ENCODE measurements at regions not wholly inside any gene's neighbourhood (a gene's known extent, or its start where the extent isn't known, plus 50 kb on each side); places are given as distances from the start of the nearest gene placed in this dataset.

- DNase-seq (ENCODE audit: low read depth, low spot score) = no peak
- Histone ChIP-seq H3K36me3 (ENCODE audit: control insufficient read depth, insufficient read depth, low read length) (no peaks in the 10 kb centered on the region), H3K27me3 (ENCODE audit: control insufficient read depth, insufficient read depth, low read length) (no peaks in the 10 kb centered on the region), H3K4me3 (ENCODE audit: low read length) (no peak overlapping the region), H3K4me1 (ENCODE audit: control insufficient read depth, insufficient read depth, low read length) (no peaks in the 10 kb centered on the region), H3K9me3 (ENCODE audit: control insufficient read depth, insufficient read depth, low read length) (no peaks in the 10 kb centered on the region), H3K27ac (ENCODE audit: low read length) (no peak overlapping the region)
- no CpG with 5 or more reads among the region's 1 CpG for WGBS (ENCODE audit: insufficient coverage, insufficient read length)
Measured at GRCh38 chr1:193658691-193659090, 472.3 kb upstream of the B3GALT2 start.

GRCh38 chr1:193658081-193658480 lies 471.7 kb upstream of the B3GALT2 start:
- H3K4me1 ChIP-seq (ENCODE audit: control insufficient read depth, insufficient read depth, low read length) = no peaks in the 10 kb centered on the region
- no CpG with 5 or more reads among the region's 1 CpG for WGBS (ENCODE audit: insufficient coverage, insufficient read length)
- DNase-seq (ENCODE audit: low read depth, low spot score) = no peak
- no peaks in the 10 kb centered on the region for H3K27me3 ChIP-seq (ENCODE audit: control insufficient read depth, insufficient read depth, low read length)
- H3K4me3 ChIP-seq (ENCODE audit: low read length) = no peak overlapping the region
- no peaks in the 10 kb centered on the region for H3K36me3 ChIP-seq (ENCODE audit: control insufficient read depth, insufficient read depth, low read length)
- no peaks in the 10 kb centered on the region for H3K9me3 ChIP-seq (ENCODE audit: control insufficient read depth, insufficient read depth, low read length)
- no peak overlapping the region for H3K27ac ChIP-seq (ENCODE audit: low read length)

DNA sequence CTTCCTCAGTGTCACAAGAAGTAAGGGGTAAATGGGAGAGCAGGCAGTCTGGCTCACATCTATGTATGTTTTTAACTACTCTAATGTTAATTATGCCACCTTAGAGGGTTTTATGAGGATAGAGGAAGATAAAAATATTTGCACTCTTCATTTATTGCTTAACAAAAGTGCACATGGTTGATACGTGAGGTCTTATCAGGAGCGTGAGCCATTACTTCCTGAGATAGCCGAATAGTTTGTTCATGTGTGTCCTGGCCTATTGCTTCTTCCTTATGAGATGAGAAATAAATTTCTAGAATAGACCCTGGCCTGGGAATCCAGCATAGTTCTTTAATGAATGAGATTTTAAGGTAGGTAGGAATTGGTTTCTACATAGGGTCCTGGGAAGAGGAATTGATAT lies 471.1 kb upstream of the B3GALT2 start:
- H3K27me3 ChIP-seq (ENCODE audit: control insufficient read depth, insufficient read depth, low read length) = no peaks in the 10 kb centered on the region
- no peaks in the 10 kb centered on the region for H3K4me1 ChIP-seq (ENCODE audit: control insufficient read depth, insufficient read depth, low read length)
- H3K27ac ChIP-seq (ENCODE audit: low read length) = no peak overlapping the region
- no CpG with 5 or more reads among the region's 3 CpGs for WGBS (ENCODE audit: insufficient coverage, insufficient read length)
- H3K4me3 ChIP-seq (ENCODE audit: low read length) = no peak overlapping the region
- DNase-seq (ENCODE audit: low read depth, low spot score) = no peak
- H3K9me3 ChIP-seq (ENCODE audit: control insufficient read depth, insufficient read depth, low read length) = no peaks in the 10 kb centered on the region
- no peaks in the 10 kb centered on the region for H3K36me3 ChIP-seq (ENCODE audit: control insufficient read depth, insufficient read depth, low read length)

- no CpG with 5 or more reads among the region's 2 CpGs for WGBS (ENCODE audit: insufficient coverage, insufficient read length)
Measured at GRCh38 chr1:193656841-193657240, 470.4 kb upstream of the B3GALT2 start.

DNA sequence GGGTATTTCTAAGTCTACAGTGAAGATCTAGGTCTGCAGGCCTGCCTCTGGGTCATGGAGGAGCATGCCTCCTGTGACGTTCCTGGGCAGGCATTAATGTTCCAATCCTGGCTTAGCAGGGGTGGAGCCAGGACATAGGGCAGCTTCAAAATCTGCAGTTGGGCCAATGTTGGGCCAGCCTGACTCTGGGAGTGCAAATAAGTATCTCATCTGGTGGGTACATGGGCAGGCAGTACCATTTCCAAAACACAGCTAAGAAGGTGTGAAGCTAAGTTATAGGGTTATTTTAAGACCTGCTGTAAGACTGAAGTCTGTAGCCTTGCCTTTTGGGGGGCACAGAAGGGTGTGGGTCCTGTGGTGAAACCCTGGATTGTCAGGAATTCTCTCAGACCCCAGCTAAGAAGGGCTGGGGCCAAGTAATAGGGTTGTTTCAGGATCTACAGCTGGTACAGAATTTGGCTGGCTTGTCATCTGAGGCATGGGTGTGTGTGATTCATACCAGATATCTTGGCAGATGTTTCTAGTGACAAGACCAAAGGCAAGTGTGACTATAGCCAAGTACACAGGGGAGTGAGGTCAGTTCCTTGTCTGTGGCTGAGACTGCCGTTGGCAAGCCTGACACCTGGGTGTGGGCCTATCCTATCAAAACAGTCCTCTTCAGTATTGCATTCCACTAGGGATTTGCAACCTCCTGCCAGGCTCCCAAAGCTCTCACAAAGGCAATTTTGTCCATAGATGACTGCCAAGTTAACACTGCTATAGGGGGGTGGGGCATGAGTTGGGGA lies 468.7 kb upstream of the B3GALT2 start:
- H3K4me3 ChIP-seq (ENCODE audit: low read length) = no peak overlapping the region
- no CpG with 5 or more reads among the region's 2 CpGs for WGBS (ENCODE audit: insufficient coverage, insufficient read length)
- no peaks in the 10 kb centered on the region for H3K27me3 ChIP-seq (ENCODE audit: control insufficient read depth, insufficient read depth, low read length)
- no peaks in the 10 kb centered on the region for H3K36me3 ChIP-seq (ENCODE audit: control insufficient read depth, insufficient read depth, low read length)
- no peaks in the 10 kb centered on the region; the same call in 1 of the 2 replicates for H3K9me3 ChIP-seq (ENCODE audit: control insufficient read depth, insufficient read depth, low read length)
- no peak overlapping the region for H3K27ac ChIP-seq (ENCODE audit: low read length)
- DNase-seq (ENCODE audit: low read depth, low spot score) = no peak
- H3K4me1 ChIP-seq (ENCODE audit: control insufficient read depth, insufficient read depth, low read length) = no peaks in the 10 kb centered on the region

More at GRCh38 chr1:193656841-193657240, 470.4 kb upstream of the B3GALT2 start:
- no peaks in the 10 kb centered on the region for H3K27me3 ChIP-seq (ENCODE audit: control insufficient read depth, insufficient read depth, low read length)
- H3K4me1 ChIP-seq (ENCODE audit: control insufficient read depth, insufficient read depth, low read length) = no peaks in the 10 kb centered on the region
- H3K9me3 ChIP-seq (ENCODE audit: control insufficient read depth, insufficient read depth, low read length) = no peaks in the 10 kb centered on the region
- H3K36me3 ChIP-seq (ENCODE audit: control insufficient read depth, insufficient read depth, low read length) = no peaks in the 10 kb centered on the region
- no peak for DNase-seq (ENCODE audit: low read depth, low spot score)
- no peak overlapping the region for H3K27ac ChIP-seq (ENCODE audit: low read length)
- no peak overlapping the region for H3K4me3 ChIP-seq (ENCODE audit: low read length)

GRCh38 chr1:193649587-193649986 lies 463.2 kb upstream of the B3GALT2 start:
- H3K36me3 ChIP-seq (ENCODE audit: control insufficient read depth, insufficient read depth, low read length) = no peaks in the 10 kb centered on the region
- 100% methylated on average over 1 of the region's 3 CpGs for WGBS (ENCODE audit: insufficient coverage, insufficient read length)

DNA sequence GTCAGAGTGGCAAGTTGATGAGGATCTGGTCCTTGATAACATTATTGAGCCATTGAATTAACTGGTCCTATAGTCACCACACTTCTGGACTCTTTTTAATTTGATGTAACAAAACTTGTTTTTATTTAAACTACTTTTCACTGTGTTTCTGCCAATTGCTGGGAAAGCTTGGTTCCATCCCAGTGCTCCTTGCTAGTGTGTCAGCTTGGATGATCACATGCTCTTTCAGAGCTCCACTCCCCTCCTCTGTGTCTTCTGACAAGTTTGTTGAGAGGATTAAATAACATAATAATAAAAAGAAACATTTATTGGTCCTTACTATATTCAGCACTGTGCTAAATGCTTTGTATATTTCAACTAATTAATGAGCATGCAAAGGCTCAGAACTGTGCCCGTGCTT lies 448.5 kb upstream of the B3GALT2 start:
- H3K36me3 ChIP-seq (ENCODE audit: control insufficient read depth, insufficient read depth, low read length) = no peaks in the 10 kb centered on the region
- H3K9me3 ChIP-seq (ENCODE audit: control insufficient read depth, insufficient read depth, low read length) = no peaks in the 10 kb centered on the region
- no peak overlapping the region for H3K27ac ChIP-seq (ENCODE audit: low read length)
- no peaks in the 10 kb centered on the region for H3K4me1 ChIP-seq (ENCODE audit: control insufficient read depth, insufficient read depth, low read length)
- WGBS (ENCODE audit: insufficient coverage, insufficient read length) = no CpG with 5 or more reads among the region's 1 CpG
- H3K27me3 ChIP-seq (ENCODE audit: control insufficient read depth, insufficient read depth, low read length) = no peaks in the 10 kb centered on the region
- H3K4me3 ChIP-seq (ENCODE audit: low read length) = no peak overlapping the region
- DNase-seq (ENCODE audit: low read depth, low spot score) = no peak

More at GRCh38 chr1:193649587-193649986, 463.2 kb upstream of the B3GALT2 start:
- Histone ChIP-seq H3K4me1 (ENCODE audit: control insufficient read depth, insufficient read depth, low read length) (no peaks in the 10 kb centered on the region), H3K27ac (ENCODE audit: low read length) (no peak overlapping the region), H3K4me3 (ENCODE audit: low read length) (no peak overlapping the region), H3K27me3 (ENCODE audit: control insufficient read depth, insufficient read depth, low read length) (no peaks in the 10 kb centered on the region), H3K9me3 (ENCODE audit: control insufficient read depth, insufficient read depth, low read length) (no peaks in the 10 kb centered on the region; the same call in 1 of the 2 replicates)
- DNase-seq (ENCODE audit: low read depth, low spot score) = no peak

- no peaks in the 10 kb centered on the region for H3K36me3 ChIP-seq (ENCODE audit: control insufficient read depth, insufficient read depth, low read length)
- no peaks in the 10 kb centered on the region for H3K27me3 ChIP-seq (ENCODE audit: control insufficient read depth, insufficient read depth, low read length)
- H3K4me3 ChIP-seq (ENCODE audit: low read length) = no peak overlapping the region
- no peaks in the 10 kb centered on the region for H3K9me3 ChIP-seq (ENCODE audit: control insufficient read depth, insufficient read depth, low read length)
- no peaks in the 10 kb centered on the region for H3K4me1 ChIP-seq (ENCODE audit: control insufficient read depth, insufficient read depth, low read length)
- DNase-seq (ENCODE audit: low read depth, low spot score) = no peak
- WGBS (ENCODE audit: insufficient coverage, insufficient read length) = no CpG with 5 or more reads among the region's 2 CpGs
- H3K27ac ChIP-seq (ENCODE audit: low read length) = no peak overlapping the region
Measured at GRCh38 chr1:193634470-193634869, 448.1 kb upstream of the B3GALT2 start.

GRCh38 chr1:193633991-193634390 lies 447.6 kb upstream of the B3GALT2 start:
- no peak overlapping the region for H3K27ac ChIP-seq (ENCODE audit: low read length)
- H3K4me3 ChIP-seq (ENCODE audit: low read length) = no peak overlapping the region
- H3K9me3 ChIP-seq (ENCODE audit: control insufficient read depth, insufficient read depth, low read length) = no peaks in the 10 kb centered on the region
- DNase-seq (ENCODE audit: low read depth, low spot score) = no peak
- no peaks in the 10 kb centered on the region for H3K36me3 ChIP-seq (ENCODE audit: control insufficient read depth, insufficient read depth, low read length)
- no CpG with 5 or more reads among the region's 2 CpGs for WGBS (ENCODE audit: insufficient coverage, insufficient read length)
- H3K27me3 ChIP-seq (ENCODE audit: control insufficient read depth, insufficient read depth, low read length) = no peaks in the 10 kb centered on the region
- H3K4me1 ChIP-seq (ENCODE audit: control insufficient read depth, insufficient read depth, low read length) = no peaks in the 10 kb centered on the region

GRCh38 chr1:193633093-193633492 lies 446.7 kb upstream of the B3GALT2 start:
- no peak for DNase-seq (ENCODE audit: low read depth, low spot score)
- no CpG with 5 or more reads among the region's 3 CpGs for WGBS (ENCODE audit: insufficient coverage, insufficient read length)
- no peaks in the 10 kb centered on the region for H3K27me3 ChIP-seq (ENCODE audit: control insufficient read depth, insufficient read depth, low read length)
- H3K27ac ChIP-seq (ENCODE audit: low read length) = no peak overlapping the region
- no peaks in the 10 kb centered on the region for H3K36me3 ChIP-seq (ENCODE audit: control insufficient read depth, insufficient read depth, low read length)
- H3K4me1 ChIP-seq (ENCODE audit: control insufficient read depth, insufficient read depth, low read length) = no peaks in the 10 kb centered on the region
- H3K4me3 ChIP-seq (ENCODE audit: low read length) = no peak overlapping the region
- no peaks in the 10 kb centered on the region for H3K9me3 ChIP-seq (ENCODE audit: control insufficient read depth, insufficient read depth, low read length)

GRCh38 chr1:193631306-193631705 lies 444.9 kb upstream of the B3GALT2 start:
- no CpG with 5 or more reads among the region's 3 CpGs for WGBS (ENCODE audit: insufficient coverage, insufficient read length)
- Histone ChIP-seq H3K4me3 (ENCODE audit: low read length) (no peak overlapping the region), H3K36me3 (ENCODE audit: control insufficient read depth, insufficient read depth, low read length) (no peaks in the 10 kb centered on the region), H3K9me3 (ENCODE audit: control insufficient read depth, insufficient read depth, low read length) (no peaks in the 10 kb centered on the region), H3K4me1 (ENCODE audit: control insufficient read depth, insufficient read depth, low read length) (no peaks in the 10 kb centered on the region), H3K27me3 (ENCODE audit: control insufficient read depth, insufficient read depth, low read length) (no peaks in the 10 kb centered on the region), H3K27ac (ENCODE audit: low read length) (no peak overlapping the region)
- DNase-seq (ENCODE audit: low read depth, low spot score) = no peak

All from iPS DF 6.9 (cell line).